ENCODE measurements at regions not wholly inside any gene's neighbourhood (a gene's known extent, or its start where the extent isn't known, plus 50 kb on each side); places are given as distances from the start of the nearest gene placed in this dataset.

DNA sequence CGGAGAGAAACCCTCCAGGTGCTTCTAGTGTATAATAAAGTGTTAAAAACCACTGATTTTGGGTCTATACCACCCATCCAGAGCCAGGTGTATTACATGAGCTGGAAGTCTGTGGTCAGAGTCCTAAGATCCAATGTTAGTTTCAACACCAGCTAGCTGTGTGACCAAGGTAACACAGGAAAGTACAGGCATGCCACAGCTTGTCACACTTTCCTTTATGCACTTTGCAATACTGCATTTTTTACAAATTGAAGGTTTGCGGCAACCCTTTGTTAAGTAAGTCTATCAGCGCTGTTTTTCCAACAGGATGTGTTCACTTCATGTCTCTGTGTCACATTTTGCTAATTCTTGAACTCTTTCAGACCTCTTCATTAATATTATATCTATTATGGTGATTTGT lies 201.3 kb upstream of the PRICKLE2 start:
- no peak overlapping the region for H3K4me3 Mint-ChIP-seq
- POLR2A ChIA-PET: no interaction called here

DNA sequence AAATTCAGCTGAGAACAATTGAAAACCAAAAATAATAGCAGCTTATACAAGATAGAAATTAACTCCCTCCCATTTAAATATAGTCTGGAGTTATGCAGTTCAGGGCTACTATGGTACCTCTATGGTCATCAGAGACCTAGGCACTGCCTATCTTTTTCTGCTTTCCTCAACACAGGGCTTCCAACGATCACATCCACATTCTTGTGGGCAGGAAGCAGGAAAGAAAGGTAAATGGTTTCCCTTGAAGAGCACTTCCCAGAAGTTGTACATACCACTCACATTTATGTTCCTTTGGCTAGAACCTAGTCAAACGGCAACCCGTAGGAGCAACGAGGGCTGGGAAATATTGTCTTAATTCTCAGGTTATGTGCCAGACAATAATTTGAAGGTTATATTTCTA lies 197.7 kb upstream of the PRICKLE2 start:
- H3K4me3 Mint-ChIP-seq: no peak overlapping the region
- H3K4me1 Mint-ChIP-seq: no peaks in the 10 kb centered on the region
- peaks cover 2% of the 10 kb centered on the region for H3K27me3 Mint-ChIP-seq
- no peak overlapping the region for H3K27ac Mint-ChIP-seq
- POLR2A ChIA-PET: no interaction called here
- H3K36me3 Mint-ChIP-seq (ENCODE audit: low read depth): no peaks in the 10 kb centered on the region
- CTCF ChIA-PET: no interaction called here
- no peak for DNase-seq
- no peaks in the 10 kb centered on the region for H3K9me3 Mint-ChIP-seq

More for the DNA sequence above, 201.3 kb upstream of the PRICKLE2 start:
- Mint-ChIP-seq H3K4me1 (no peaks in the 10 kb centered on the region), H3K27me3 (peaks cover 2% of the 10 kb centered on the region), H3K9me3 (no peaks in the 10 kb centered on the region), H3K36me3 (ENCODE audit: low read depth) (no peaks in the 10 kb centered on the region), H3K27ac (no peak overlapping the region)
- CTCF ChIA-PET: no interaction called here
- no peak for DNase-seq

DNA sequence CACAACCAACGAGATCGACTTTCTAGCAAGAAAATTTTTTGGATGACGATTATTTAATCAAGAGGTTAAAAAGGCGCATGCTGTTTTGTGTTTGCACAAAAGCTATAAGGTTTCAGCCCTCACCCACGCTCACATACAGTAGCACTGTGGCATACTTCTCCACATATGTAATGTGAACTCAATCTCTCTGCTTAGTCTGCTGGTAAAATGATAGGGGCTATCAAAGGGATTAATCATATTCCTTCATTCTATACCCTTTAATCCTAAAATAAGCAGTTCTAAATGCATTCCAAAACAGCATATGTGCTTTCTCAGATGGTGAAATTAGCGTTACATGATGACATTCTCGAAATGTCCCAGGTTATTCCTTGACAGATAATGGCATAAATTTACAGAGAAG lies 196.9 kb upstream of the PRICKLE2 start:
- DNase-seq: no peak
- Mint-ChIP-seq H3K36me3 (ENCODE audit: low read depth) (no peaks in the 10 kb centered on the region), H3K27ac (no peak overlapping the region), H3K4me1 (no peaks in the 10 kb centered on the region), H3K27me3 (peaks cover 2% of the 10 kb centered on the region), H3K4me3 (no peak overlapping the region), H3K9me3 (no peaks in the 10 kb centered on the region)
- ChIA-PET CTCF (no interaction called here), POLR2A (no interaction called here)

DNA sequence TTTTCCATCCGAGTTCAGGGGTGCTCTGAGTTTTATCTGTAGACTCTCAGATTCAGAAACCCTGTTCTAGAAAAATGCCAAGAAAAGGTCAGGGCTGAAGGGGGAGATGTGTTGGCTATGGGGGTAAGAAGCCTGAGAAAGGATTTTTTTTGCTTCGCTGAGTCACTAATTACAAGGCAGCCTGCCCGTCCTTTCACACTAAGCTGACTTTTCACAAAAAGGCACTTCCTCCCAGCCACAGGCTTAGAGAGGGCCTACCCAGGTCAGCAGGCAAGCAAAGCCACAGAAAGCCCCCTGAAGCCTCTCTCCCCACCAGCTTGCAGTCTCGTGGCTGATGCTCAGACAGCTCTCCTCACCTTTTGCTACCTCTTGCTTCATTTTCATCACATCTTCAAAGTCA lies 192.6 kb upstream of the PRICKLE2 start:
- no peaks in the 10 kb centered on the region for H3K36me3 Mint-ChIP-seq (ENCODE audit: low read depth)
- no peaks in the 10 kb centered on the region for H3K9me3 Mint-ChIP-seq
- no peaks in the 10 kb centered on the region for H3K4me1 Mint-ChIP-seq
- peaks cover 4% of the 10 kb centered on the region for H3K27me3 Mint-ChIP-seq
- ChIA-PET CTCF (no interaction called here), POLR2A (no interaction called here)
- no peak for DNase-seq
- no peak overlapping the region for H3K27ac Mint-ChIP-seq
- H3K4me3 Mint-ChIP-seq: no peak overlapping the region

DNA sequence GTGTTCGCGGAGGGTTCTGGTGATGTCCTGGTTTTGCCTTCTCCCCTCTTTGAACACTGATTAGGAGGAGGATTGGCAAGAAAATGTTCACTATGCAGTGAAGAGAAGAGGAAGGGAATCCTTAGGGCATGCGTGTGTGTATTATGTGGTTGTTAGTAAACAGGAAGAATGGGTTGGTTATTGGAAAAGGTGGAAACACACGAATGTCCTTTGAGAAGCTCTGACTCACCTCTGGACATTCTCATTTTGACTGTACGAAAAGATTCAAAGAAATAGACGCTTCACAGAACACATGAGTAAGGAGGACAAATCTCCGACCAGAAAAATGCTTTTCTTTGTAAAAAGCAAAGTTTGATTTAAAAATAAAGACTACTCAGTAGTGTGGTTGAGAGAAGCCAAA lies 188.8 kb upstream of the PRICKLE2 start:
- Mint-ChIP-seq H3K9me3 (no peaks in the 10 kb centered on the region), H3K4me3 (no peak overlapping the region), H3K27ac (no peak overlapping the region), H3K4me1 (no peaks in the 10 kb centered on the region), H3K27me3 (peaks cover 4% of the 10 kb centered on the region), H3K36me3 (ENCODE audit: low read depth) (no peaks in the 10 kb centered on the region)
- DNase-seq: no peak
- ChIA-PET CTCF (no interaction called here), POLR2A (no interaction called here)

DNA sequence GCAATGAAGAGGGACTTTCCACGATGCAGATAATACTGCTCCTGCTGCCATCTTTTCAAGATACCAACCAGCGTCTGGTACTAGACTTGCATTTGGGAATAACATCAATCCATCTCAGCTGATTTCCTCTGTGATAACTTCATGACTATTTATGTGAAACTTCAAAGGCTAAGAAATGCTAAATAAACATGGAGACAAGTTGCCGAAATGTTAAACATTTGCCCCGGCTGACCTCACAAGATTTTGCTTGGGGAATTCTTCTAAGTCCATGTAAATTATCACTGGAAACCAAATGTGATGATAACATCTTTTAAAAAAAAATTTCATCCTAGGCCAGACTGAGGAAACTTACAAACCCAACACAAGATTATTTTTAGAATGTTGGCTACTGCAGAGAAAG lies 185.8 kb upstream of the PRICKLE2 start:
- no peaks in the 10 kb centered on the region for H3K27me3 Mint-ChIP-seq
- no peak for DNase-seq
- H3K4me1 Mint-ChIP-seq: no peaks in the 10 kb centered on the region
- H3K36me3 Mint-ChIP-seq (ENCODE audit: low read depth): no peaks in the 10 kb centered on the region
- no peaks in the 10 kb centered on the region for H3K9me3 Mint-ChIP-seq
- no peak overlapping the region for H3K27ac Mint-ChIP-seq
- H3K4me3 Mint-ChIP-seq: no peak overlapping the region
- ChIA-PET CTCF (no interaction called here), POLR2A (no interaction called here)

DNA sequence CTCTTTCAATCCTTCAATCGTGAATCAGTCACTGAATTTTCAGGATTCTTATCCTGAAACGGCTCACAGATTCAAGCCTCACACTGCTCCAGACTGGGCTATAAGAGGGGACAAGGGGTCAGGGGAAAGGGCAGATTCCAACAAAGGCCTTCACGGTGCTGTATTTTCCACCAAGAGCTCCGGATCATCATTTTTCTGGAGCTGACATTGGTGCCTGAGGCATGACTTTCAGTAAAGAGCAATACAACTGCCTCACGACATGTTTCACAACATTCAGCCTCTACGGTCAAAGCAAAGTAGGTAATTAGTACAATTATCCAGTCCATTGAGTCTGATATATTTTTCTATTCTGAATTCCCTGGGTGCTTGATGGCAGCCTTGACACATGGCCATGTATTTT lies 185.0 kb upstream of the PRICKLE2 start:
- no peaks in the 10 kb centered on the region for H3K27me3 Mint-ChIP-seq
- no peak overlapping the region for H3K27ac Mint-ChIP-seq
- DNase-seq: no peak
- H3K9me3 Mint-ChIP-seq: no peaks in the 10 kb centered on the region
- POLR2A ChIA-PET: no interaction called here
- CTCF ChIA-PET: no interaction called here
- no peaks in the 10 kb centered on the region for H3K36me3 Mint-ChIP-seq (ENCODE audit: low read depth)
- no peaks in the 10 kb centered on the region for H3K4me1 Mint-ChIP-seq
- no peak overlapping the region for H3K4me3 Mint-ChIP-seq

DNA sequence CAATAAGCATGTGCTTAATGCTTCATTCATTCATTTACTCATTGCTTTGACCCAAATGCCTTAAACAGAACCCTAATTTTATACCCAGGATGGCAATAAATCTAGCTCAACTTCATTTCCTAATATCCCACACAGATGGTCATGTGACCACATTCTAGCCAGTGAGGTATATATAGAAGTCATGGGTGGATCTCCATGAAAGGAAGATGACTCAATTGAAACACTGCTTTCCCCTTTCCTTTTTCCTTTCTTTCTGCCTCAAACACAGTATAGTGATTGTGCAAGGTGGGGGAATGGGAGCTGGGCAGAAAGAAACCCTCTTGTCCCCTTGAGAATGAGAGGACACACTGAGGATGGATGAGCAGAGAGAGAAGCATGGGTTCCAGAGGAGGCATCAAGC lies 183.5 kb upstream of the PRICKLE2 start:
- DNase-seq: no peak
- Mint-ChIP-seq H3K36me3 (ENCODE audit: low read depth) (no peaks in the 10 kb centered on the region), H3K4me1 (no peaks in the 10 kb centered on the region), H3K4me3 (no peak overlapping the region), H3K27me3 (no peaks in the 10 kb centered on the region), H3K9me3 (no peaks in the 10 kb centered on the region), H3K27ac (no peak overlapping the region)
- ChIA-PET POLR2A (no interaction called here), CTCF (no interaction called here)

DNA sequence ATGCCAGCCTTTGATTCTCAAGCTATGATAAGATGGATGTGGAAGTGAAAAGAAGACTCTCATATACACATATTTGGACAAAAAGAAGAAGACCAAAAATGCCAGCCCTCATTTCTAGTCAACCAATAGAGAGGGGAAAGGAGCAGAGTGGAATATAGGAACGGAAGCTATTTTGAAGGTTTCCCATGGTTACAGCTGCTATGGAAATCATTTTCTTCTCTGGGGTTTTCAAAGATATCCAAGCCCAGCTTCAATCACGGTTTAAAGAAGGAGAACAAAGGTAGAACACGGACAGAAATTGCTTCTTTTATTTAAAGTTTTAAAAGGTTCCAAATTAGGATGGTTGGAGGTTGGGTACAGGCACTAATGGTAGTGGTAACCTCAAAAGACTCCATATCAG lies 181.0 kb upstream of the PRICKLE2 start:
- H3K27ac Mint-ChIP-seq: no peak overlapping the region
- no peaks in the 10 kb centered on the region for H3K4me1 Mint-ChIP-seq
- no peaks in the 10 kb centered on the region for H3K27me3 Mint-ChIP-seq
- POLR2A ChIA-PET: no interaction called here
- DNase-seq: no peak
- H3K4me3 Mint-ChIP-seq: no peak overlapping the region
- no peaks in the 10 kb centered on the region for H3K9me3 Mint-ChIP-seq
- H3K36me3 Mint-ChIP-seq (ENCODE audit: low read depth): no peaks in the 10 kb centered on the region
- CTCF ChIA-PET: interaction anchor here (0.6 to 0.9 kb wide), 2 partner anchors 124 to 376 kb away, joined by 3 to 7 read pairs; no protein-coding TSS in a partner anchor

DNA sequence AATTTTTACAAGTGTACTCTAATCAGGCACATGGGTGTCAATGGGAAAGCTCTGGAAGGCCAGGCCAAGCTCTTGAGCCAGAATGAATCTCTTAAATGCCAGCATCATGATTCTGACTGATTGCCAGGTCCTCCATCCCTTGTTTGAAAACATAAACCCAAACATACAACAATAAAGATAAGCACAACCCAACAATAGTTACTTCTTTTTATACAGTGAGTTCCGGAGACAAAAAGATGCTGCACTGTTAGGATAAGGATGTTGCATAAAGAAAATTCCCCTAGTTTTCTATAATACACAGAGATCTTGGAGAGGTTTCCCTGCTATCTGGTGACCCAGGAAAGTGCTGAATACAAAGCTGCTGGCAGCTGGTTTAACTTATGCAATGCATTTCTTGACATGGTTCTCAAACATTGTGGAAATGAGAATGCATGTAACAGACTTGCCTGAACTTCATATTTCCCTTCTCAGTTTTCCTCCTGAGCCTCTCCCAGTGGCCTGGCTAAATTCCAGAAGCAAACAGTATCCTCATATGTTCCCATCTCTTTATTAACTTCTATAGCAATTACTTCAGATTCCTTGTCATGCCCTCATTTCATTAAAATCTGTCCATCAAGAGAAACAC lies 180.1 kb upstream of the PRICKLE2 start:
- H3K4me1 Mint-ChIP-seq: no peaks in the 10 kb centered on the region

DNA sequence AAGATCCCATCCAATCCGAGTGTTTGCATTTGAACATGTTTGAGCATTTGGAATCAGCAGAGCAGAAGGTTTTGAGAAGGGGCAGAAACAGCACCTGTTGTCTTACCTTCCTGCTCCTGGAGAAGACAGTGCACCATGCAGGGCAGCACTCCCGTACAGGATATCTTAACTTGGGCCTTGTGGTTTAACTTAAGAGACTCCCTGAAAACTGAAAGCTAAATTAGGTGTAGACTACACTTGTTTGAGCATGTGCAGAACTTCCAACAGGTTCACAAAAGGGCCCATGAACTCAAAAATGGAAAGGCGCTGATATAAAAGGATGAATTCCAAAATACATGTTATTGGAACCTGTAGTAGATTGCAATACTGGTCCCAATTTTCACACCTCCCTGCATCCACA lies 175.4 kb upstream of the PRICKLE2 start:
- H3K36me3 Mint-ChIP-seq (ENCODE audit: low read depth): no peaks in the 10 kb centered on the region
- H3K4me1 Mint-ChIP-seq: no peaks in the 10 kb centered on the region
- CTCF ChIA-PET: no interaction called here
- no peak for DNase-seq
- H3K9me3 Mint-ChIP-seq: no peaks in the 10 kb centered on the region
- POLR2A ChIA-PET: no interaction called here
- no peaks in the 10 kb centered on the region for H3K27me3 Mint-ChIP-seq
- no peak overlapping the region for H3K27ac Mint-ChIP-seq
- no peak overlapping the region for H3K4me3 Mint-ChIP-seq

More for the DNA sequence above, 180.1 kb upstream of the PRICKLE2 start:
- H3K27ac Mint-ChIP-seq: no peak overlapping the region
- H3K9me3 Mint-ChIP-seq: no peaks in the 10 kb centered on the region
- ChIA-PET POLR2A (no interaction called here), CTCF (interaction anchor here (0.6 kb wide), 1 partner anchor 375 kb away, joined by 3 read pairs; no protein-coding TSS in a partner anchor)
- H3K36me3 Mint-ChIP-seq (ENCODE audit: low read depth): no peaks in the 10 kb centered on the region
- no peak overlapping the region for H3K4me3 Mint-ChIP-seq
- no peaks in the 10 kb centered on the region for H3K27me3 Mint-ChIP-seq
- no peak for DNase-seq

DNA sequence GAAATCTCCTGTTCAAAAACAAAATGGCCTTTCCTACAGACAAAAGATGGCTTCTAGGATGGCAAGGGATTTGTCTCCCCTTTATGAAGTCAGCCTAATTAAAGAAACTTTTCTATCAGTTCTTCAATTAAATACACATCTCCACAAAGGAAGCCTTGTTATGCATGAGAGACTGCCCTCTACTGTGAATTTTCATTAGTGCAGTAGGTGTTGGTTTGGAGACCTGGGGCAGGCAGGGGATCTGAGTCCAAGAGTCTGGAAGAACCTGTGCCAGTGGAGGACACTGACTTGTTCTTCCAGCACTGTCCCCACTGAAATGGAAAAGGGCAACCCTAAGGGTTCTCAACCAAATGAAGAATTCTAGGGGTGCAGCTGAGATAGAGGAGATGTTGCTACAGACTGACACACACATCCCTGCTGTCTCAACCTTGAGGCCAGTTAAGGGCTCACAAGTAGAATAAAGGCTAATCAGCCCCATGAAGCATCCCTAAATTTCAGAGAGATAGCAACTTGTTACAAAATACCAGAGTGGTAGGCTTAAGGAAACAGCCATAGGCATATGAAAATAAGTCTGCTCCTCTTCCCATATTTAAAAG lies 174.0 kb upstream of the PRICKLE2 start:
- Mint-ChIP-seq H3K4me3 (no peak overlapping the region), H3K36me3 (ENCODE audit: low read depth) (no peaks in the 10 kb centered on the region), H3K27ac (no peak overlapping the region), H3K4me1 (no peaks in the 10 kb centered on the region), H3K27me3 (no peaks in the 10 kb centered on the region), H3K9me3 (no peaks in the 10 kb centered on the region)
- no peak for DNase-seq
- CTCF ChIA-PET: interaction anchor here (0.8 kb wide), 1 partner anchor 368 kb away, joined by 3 read pairs; no protein-coding TSS in a partner anchor
- POLR2A ChIA-PET: no interaction called here

DNA sequence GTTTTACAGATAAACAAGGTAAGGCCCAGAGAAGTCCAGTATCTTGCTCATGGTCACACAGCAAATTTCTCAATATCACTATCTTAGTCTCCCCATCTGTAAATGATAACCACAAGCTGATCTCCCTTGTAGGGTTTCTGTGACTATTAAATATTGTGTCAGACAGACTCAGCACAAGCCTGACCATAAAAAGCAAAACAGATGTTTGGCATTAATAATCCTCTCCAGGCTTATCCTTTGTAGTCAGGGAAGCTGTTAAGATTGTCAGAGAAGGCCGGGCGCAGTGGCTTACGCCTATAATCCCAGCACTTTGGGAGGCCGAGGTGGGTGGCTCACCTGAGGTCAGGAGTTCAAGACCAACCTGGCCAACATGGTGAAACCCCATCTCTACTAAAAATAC lies 173.2 kb upstream of the PRICKLE2 start:
- Mint-ChIP-seq H3K4me3 (no peak overlapping the region), H3K36me3 (ENCODE audit: low read depth) (no peaks in the 10 kb centered on the region), H3K27me3 (no peaks in the 10 kb centered on the region), H3K27ac (no peak overlapping the region), H3K4me1 (no peaks in the 10 kb centered on the region), H3K9me3 (no peaks in the 10 kb centered on the region)
- no peak for DNase-seq
- CTCF ChIA-PET: interaction anchor here (0.8 kb wide), 1 partner anchor 369 kb away, joined by 3 read pairs; no protein-coding TSS in a partner anchor
- POLR2A ChIA-PET: no interaction called here

DNA sequence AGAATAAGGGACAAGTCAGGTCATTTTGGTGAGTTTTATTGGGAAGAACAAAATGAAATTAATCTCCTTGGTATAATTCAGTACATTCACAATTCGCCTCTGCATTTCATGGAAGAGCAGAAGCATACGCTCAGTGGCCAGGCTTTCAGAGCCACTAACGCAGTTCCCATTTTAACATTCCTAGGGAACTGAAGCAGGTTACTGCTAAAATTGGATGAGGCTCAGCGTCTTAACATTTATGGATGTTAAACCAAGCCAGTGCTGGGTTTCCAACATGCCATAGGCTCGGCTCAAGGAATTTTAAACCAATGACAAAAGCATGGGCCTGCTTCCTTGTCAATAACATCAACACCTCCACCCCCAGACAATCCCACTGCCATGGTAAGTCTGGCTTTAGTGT lies 172.7 kb upstream of the PRICKLE2 start:
- H3K9me3 Mint-ChIP-seq: no peaks in the 10 kb centered on the region
- H3K27ac Mint-ChIP-seq: no peak overlapping the region
- no peaks in the 10 kb centered on the region for H3K4me1 Mint-ChIP-seq
- no peak overlapping the region for H3K4me3 Mint-ChIP-seq
- no peak for DNase-seq
- CTCF ChIA-PET: interaction anchor here (0.8 kb wide), 1 partner anchor 369 kb away, joined by 3 read pairs; no protein-coding TSS in a partner anchor
- POLR2A ChIA-PET: no interaction called here
- H3K36me3 Mint-ChIP-seq (ENCODE audit: low read depth): no peaks in the 10 kb centered on the region
- no peaks in the 10 kb centered on the region for H3K27me3 Mint-ChIP-seq

Measured in activated CD4-positive, alpha-beta memory T cell treated with anti-CD3 and anti-CD28 coated beads, Interleukin-2, amount 10 ng/mL, durations not matched to agents 7 days and 5 days (primary cell).